ENCODE measurements at regions not wholly inside any gene's neighbourhood (a gene's known extent, or its start where the extent isn't known, plus 50 kb on each side); places are given as distances from the start of the nearest gene placed in this dataset.

DNA sequence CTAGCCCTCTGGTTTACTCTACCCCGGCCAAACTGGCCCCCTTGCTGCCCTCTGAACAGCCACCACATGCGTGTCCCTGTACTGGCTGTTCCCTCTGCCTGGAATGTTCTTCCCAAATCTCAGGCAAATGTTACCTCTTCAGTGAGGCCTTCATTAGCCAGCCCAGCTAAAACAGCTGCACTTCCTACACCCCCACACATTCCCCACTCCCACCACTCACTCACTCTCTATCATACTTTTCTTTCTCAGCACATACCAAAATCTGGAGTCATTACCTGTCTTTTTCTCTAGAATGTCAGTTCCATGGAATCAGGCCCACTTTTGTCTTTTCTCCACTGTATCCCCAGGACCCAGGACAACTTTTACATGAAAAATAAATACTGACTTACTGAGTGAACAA, 401.2 kb upstream of the SULF2 start:
- H3K9me3 ChIP-seq (replicated peaks; ENCODE audit: control insufficient read depth, insufficient read depth, low read length) = peaks cover 2% of the 10 kb centered on the region; the same call in 1 of the 3 replicates
- no peaks in the 10 kb centered on the region for H3K27me3 ChIP-seq (replicated peaks in 1 of 2; ENCODE audit: control insufficient read depth in 2 of 2, insufficient read depth in 2 of 2, low read length in 1 of 2)
- FAIRE-seq (no peak), DNase-seq (ENCODE audit: low read depth, low spot score) (no peak), ATAC-seq (no peak)
- TF ChIP-seq IRF4 (IDR thresholded peaks at IDR 0.05; ENCODE audit: low read depth, low read length) (no peak), SMAD5 (IDR thresholded peaks at IDR 0.05; ENCODE audit: low read depth) (no peak), ZZZ3 (IDR thresholded peaks at IDR 0.05; ENCODE audit: control insufficient read depth, insufficient read length, low read depth) (no peak), SUZ12 (IDR thresholded peaks at IDR 0.05; ENCODE audit: unreplicated experiment) (no peak), TCF3 (IDR thresholded peaks at IDR 0.05; ENCODE audit: borderline replicate concordance, insufficient read depth, low read depth, low read length) (no peak)
- TF ChIP-seq, protein P1, sequence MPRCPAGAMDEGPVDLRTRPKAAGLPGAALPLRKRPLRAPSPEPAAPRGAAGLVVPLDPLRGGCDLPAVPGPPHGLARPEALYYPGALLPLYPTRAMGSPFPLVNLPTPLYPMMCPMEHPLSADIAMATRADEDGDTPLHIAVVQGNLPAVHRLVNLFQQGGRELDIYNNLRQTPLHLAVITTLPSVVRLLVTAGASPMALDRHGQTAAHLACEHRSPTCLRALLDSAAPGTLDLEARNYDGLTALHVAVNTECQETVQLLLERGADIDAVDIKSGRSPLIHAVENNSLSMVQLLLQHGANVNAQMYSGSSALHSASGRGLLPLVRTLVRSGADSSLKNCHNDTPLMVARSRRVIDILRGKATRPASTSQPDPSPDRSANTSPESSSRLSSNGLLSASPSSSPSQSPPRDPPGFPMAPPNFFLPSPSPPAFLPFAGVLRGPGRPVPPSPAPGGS (IDR thresholded peaks at IDR 0.05; ENCODE audit: borderline replicate concordance, insufficient read depth, low read depth, low read length, poor library complexity, severe bottlenecking) = no peak
- no peak overlapping the region for H3K4me3 ChIP-seq
- ChIA-PET SMC1A (ENCODE audit: uncharacterized antibody, unreplicated experiment) (no interaction called here), CTCF (no interaction called here), RAD21 (ENCODE audit: unreplicated experiment) (no interaction called here), POLR2A (no interaction called here)
- no TSS peak for BruUV-seq (replicated peaks)
- H2AFZ ChIP-seq (ENCODE audit: control insufficient read depth, low read depth, low read length) = no peak overlapping the region
- H3K27ac ChIP-seq (ENCODE audit: control insufficient read depth, insufficient read depth) = no peak overlapping the region
- H3K4me1 ChIP-seq (ENCODE audit: control insufficient read depth, insufficient read depth, low read length) = no peaks in the 10 kb centered on the region
- no peaks in the 10 kb centered on the region for H4K20me1 ChIP-seq (ENCODE audit: control insufficient read depth, insufficient read depth)
- WGBS (ENCODE audit: insufficient coverage, insufficient replicate concordance, low lambda C conversion rate, missing lambda C conversion rate) = 46% methylated on average over 2 of the region's 2 CpGs
- no peak overlapping the region for H3K9ac ChIP-seq (ENCODE audit: control insufficient read depth, insufficient read depth, low read length)
- H3K4me2 ChIP-seq (ENCODE audit: control insufficient read depth, insufficient read depth) = no peak overlapping the region
- intact Hi-C loops (cut with micrococcal nuclease; ENCODE audit: unreplicated experiment) = no loop called here
- in situ Hi-C loops (cut with MboI) = no loop called here
- no peaks in the 10 kb centered on the region for H3K36me3 ChIP-seq (ENCODE audit: control insufficient read depth in 2 of 2, insufficient read depth in 2 of 2, low read length in 1 of 2)
- no peaks in the 10 kb centered on the region for H3K79me2 ChIP-seq (ENCODE audit: control insufficient read depth, insufficient read depth, low read length)

DNA sequence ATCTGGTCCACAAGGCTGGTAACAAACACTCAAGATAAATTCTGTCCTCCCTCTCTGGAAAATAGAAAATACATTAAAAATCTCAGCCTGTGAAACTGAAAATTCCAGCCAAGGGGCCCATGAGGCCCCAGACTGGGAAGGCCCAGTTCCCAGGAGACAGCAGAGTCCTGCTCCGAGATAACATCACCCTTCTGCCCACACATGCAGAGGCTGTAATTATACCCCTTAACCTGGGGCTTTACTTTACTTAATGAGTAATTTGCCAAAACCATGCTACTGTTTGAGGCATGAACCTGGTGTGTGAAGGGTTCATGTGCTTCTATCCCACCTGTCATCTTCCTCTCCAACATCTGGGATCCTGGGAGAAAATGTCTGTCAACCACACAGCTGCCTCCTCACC, 398.9 kb upstream of the SULF2 start:
- SMC1A ChIA-PET (ENCODE audit: uncharacterized antibody, unreplicated experiment) = no interaction called here
- H3K9ac ChIP-seq (ENCODE audit: control insufficient read depth, insufficient read depth, low read length) = no peak overlapping the region
- no peak overlapping the region for H3K4me3 ChIP-seq
- no peak overlapping the region for H2AFZ ChIP-seq (ENCODE audit: control insufficient read depth, low read depth, low read length)
- FAIRE-seq = no peak
- H3K9me3 ChIP-seq (replicated peaks; ENCODE audit: control insufficient read depth, insufficient read depth, low read length) = peaks cover 2% of the 10 kb centered on the region; the same call in 1 of the 3 replicates
- H3K4me2 ChIP-seq (ENCODE audit: control insufficient read depth, insufficient read depth) = no peak overlapping the region
- no peak overlapping the region for H3K27ac ChIP-seq (ENCODE audit: control insufficient read depth, insufficient read depth)
- in situ Hi-C loops (cut with MboI) = no loop called here
- no peak for ATAC-seq
- H3K36me3 ChIP-seq (ENCODE audit: control insufficient read depth in 2 of 2, insufficient read depth in 2 of 2, low read length in 1 of 2) = no peaks in the 10 kb centered on the region
- RAD21 ChIA-PET (ENCODE audit: unreplicated experiment) = no interaction called here
- POLR2A ChIA-PET = no interaction called here
- no peaks in the 10 kb centered on the region for H3K27me3 ChIP-seq (replicated peaks in 1 of 2; ENCODE audit: control insufficient read depth in 2 of 2, insufficient read depth in 2 of 2, low read length in 1 of 2)
- WGBS (ENCODE audit: insufficient coverage, insufficient replicate concordance, low lambda C conversion rate, missing lambda C conversion rate) = 0% methylated on average over 1 of the region's 1 CpG
- H4K20me1 ChIP-seq (ENCODE audit: control insufficient read depth, insufficient read depth) = no peaks in the 10 kb centered on the region
- no TSS peak for BruUV-seq (replicated peaks)
- no peaks in the 10 kb centered on the region for H3K4me1 ChIP-seq (ENCODE audit: control insufficient read depth, insufficient read depth, low read length)
- CTCF ChIA-PET = interaction anchor here (1.1 kb wide), 1 partner anchor 436 kb away, joined by 4 read pairs; no protein-coding TSS in a partner anchor
- DNase-seq (ENCODE audit: low read depth, low spot score) = no peak
- H3K79me2 ChIP-seq (ENCODE audit: control insufficient read depth, insufficient read depth, low read length) = no peaks in the 10 kb centered on the region
- intact Hi-C loops (cut with micrococcal nuclease; ENCODE audit: unreplicated experiment) = no loop called here
- TF ChIP-seq, protein P2, sequence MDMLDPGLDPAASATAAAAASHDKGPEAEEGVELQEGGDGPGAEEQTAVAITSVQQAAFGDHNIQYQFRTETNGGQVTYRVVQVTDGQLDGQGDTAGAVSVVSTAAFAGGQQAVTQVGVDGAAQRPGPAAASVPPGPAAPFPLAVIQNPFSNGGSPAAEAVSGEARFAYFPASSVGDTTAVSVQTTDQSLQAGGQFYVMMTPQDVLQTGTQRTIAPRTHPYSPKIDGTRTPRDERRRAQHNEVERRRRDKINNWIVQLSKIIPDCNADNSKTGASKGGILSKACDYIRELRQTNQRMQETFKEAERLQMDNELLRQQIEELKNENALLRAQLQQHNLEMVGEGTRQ (IDR thresholded peaks at IDR 0.05; ENCODE audit: borderline replicate concordance, low read depth, low read length) = no peak
- TF ChIP-seq LARP7 (IDR thresholded peaks at IDR 0.05) = no peak
- no peak for TF ChIP-seq SREBF2 (IDR thresholded peaks at IDR 0.05; ENCODE audit: low read length)
- TF ChIP-seq ZNF384 (IDR thresholded peaks at IDR 0.05; ENCODE audit: borderline replicate concordance, low read depth, low read length) = no peak
- no peak for TF ChIP-seq CBFB (IDR thresholded peaks at IDR 0.05; ENCODE audit: low read depth)
- no peak for TF ChIP-seq NRF1 (conservative IDR thresholded peaks at IDR 0.05; ENCODE audit: low read depth, low read length)
- TF ChIP-seq POLR2AphosphoS2 (IDR thresholded peaks at IDR 0.05; ENCODE audit: low read depth, low read length) = no peak
- no peak for TF ChIP-seq CREB1 (IDR thresholded peaks at IDR 0.05; ENCODE audit: low read depth)
- TF ChIP-seq, protein P3, sequence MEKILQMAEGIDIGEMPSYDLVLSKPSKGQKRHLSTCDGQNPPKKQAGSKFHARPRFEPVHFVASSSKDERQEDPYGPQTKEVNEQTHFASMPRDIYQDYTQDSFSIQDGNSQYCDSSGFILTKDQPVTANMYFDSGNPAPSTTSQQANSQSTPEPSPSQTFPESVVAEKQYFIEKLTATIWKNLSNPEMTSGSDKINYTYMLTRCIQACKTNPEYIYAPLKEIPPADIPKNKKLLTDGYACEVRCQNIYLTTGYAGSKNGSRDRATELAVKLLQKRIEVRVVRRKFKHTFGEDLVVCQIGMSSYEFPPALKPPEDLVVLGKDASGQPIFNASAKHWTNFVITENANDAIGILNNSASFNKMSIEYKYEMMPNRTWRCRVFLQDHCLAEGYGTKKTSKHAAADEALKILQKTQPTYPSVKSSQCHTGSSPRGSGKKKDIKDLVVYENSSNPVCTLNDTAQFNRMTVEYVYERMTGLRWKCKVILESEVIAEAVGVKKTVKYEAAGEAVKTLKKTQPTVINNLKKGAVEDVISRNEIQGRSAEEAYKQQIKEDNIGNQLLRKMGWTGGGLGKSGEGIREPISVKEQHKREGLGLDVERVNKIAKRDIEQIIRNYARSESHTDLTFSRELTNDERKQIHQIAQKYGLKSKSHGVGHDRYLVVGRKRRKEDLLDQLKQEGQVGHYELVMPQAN (conservative IDR thresholded peaks at IDR 0.05) = no peak
- TF ChIP-seq TCF7 (IDR thresholded peaks at IDR 0.05; ENCODE audit: borderline replicate concordance) = no peak
- no peak for TF ChIP-seq SMARCA5 (IDR thresholded peaks at IDR 0.05)
